Esophagus squamous epithelium (tissue), 4 donors: ENCODE measurements at regions not wholly inside any gene's neighbourhood (a gene's known extent, or its start where the extent isn't known, plus 50 kb on each side); places are given as distances from the start of the nearest gene placed in this dataset.

ENCODE experiments used
- CTCF ChIP-seq, 6 experiments: fragments of 450-650 bp in 4 of 6; fragments of 200-600 bp in 2 of 6; sonication (generic) in 2 of 6; IDR thresholded peaks; one replicate each; pipeline ENCODE4 v1.5.1; 2016 to 2019; ENCODE audit warnings: antibody characterized with exemption in 6 of 6, mild to moderate bottlenecking in 4 of 6, moderate library complexity in 4 of 6
- POLR2A ChIP-seq, 4 donors: fragments of 450-650 bp; IDR thresholded peaks; one replicate each; pipeline ENCODE4 v1.6.1; 2017; ENCODE audit warnings: antibody characterized with exemption in 4 of 4, mild to moderate bottlenecking in 4 of 4, moderate library complexity in 3 of 4

GRCh38 chr6:21918041-21918440 is 324.5 kb downstream of the SOX4 start:
- TF ChIP-seq CTCF (IDR thresholded peaks at IDR 0.05) = no peak
- TF ChIP-seq POLR2A (IDR thresholded peaks at IDR 0.05) = no peak
